ENCODE measurements at regions not wholly inside any gene's neighbourhood (a gene's known extent, or its start where the extent isn't known, plus 50 kb on each side); places are given as distances from the start of the nearest gene placed in this dataset.
"Not testable (repeated sequence)": the region's sequence is repeated elsewhere in the genome, so short reads cannot be mapped to it uniquely, and the experiment has no call there.

DNA sequence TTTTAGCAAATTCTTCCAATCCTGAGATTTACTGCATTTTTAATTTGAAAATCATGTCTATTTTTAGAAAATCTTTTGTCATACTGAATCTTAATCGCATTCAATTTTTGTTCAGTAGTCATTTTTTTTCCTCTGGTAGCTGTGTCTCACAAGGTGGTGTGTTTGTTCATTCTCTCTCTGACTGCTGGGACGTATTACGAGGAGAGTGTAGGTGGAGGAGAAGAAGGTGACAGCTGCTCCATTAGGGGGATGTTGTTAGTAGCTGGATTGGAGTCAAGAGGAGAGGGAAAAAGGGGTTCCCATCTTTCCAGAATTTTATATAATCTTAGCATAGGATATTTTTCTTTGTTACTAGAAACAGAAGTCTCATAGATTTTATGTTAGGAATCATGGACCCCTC, 804.2 kb downstream of the PRIM2 start:
- TF ChIP-seq CTCF (IDR thresholded peaks at IDR 0.05; ENCODE audit: low read depth, low read length); POLR2A (IDR thresholded peaks at IDR 0.05; ENCODE audit: extremely low read depth, insufficient read length): not testable (repeated sequence)
